ENCODE measurements at regions not wholly inside any gene's neighbourhood (a gene's known extent, or its start where the extent isn't known, plus 50 kb on each side); places are given as distances from the start of the nearest gene placed in this dataset.
"Not testable (repeated sequence)": the region's sequence is repeated elsewhere in the genome, so short reads cannot be mapped to it uniquely, and the experiment has no call there.

GRCh38 chr6:84862843-84863242 is 98.4 kb upstream of the TBX18 start:
- no peak for DNase-seq

- DNase-seq = no peak
Measured at GRCh38 chr6:84860920-84861319, 96.5 kb upstream of the TBX18 start.

GRCh38 chr6:84860509-84860908 is 96.1 kb upstream of the TBX18 start:
- DNase-seq = no peak

GRCh38 chr6:84854811-84855400 is 90.5 kb upstream of the TBX18 start:
- DNase-seq = no peak

- DNase-seq = no peak
Measured at GRCh38 chr6:84853901-84854300, 89.5 kb upstream of the TBX18 start.

- DNase-seq = no peak
Measured at GRCh38 chr6:84848960-84849359, 84.6 kb upstream of the TBX18 start.

GRCh38 chr6:84847390-84848160 is 83.2 kb upstream of the TBX18 start:
- no peak for DNase-seq

- no peak for DNase-seq
Measured at GRCh38 chr6:84842525-84843166, 78.2 kb upstream of the TBX18 start.

- DNase-seq = not testable (repeated sequence)
Measured at GRCh38 chr6:84837068-84837866, 72.9 kb upstream of the TBX18 start.

GRCh38 chr6:84836366-84836765 is 72.0 kb upstream of the TBX18 start:
- DNase-seq = no peak

GRCh38 chr6:84835340-84835739 is 70.9 kb upstream of the TBX18 start:
- DNase-seq = no peak

GRCh38 chr6:84831924-84832323 is 67.5 kb upstream of the TBX18 start:
- not testable (repeated sequence) for DNase-seq

- DNase-seq = no peak
Measured at GRCh38 chr6:84825461-84825860, 61.1 kb upstream of the TBX18 start.

GRCh38 chr6:84821314-84821713 is 56.9 kb upstream of the TBX18 start:
- DNase-seq = not testable (repeated sequence)

GRCh38 chr6:84816741-84817140 is 52.3 kb upstream of the TBX18 start:
- no peak for DNase-seq

- DNase-seq = no peak
Measured at GRCh38 chr6:84815896-84816735, 51.7 kb upstream of the TBX18 start.

Measured in activated CD4-positive, alpha-beta T cell treated with anti-CD3 and anti-CD28 coated beads, Interleukin-2, amount 50 U/mL, for 16 hours (primary cell).